ENCODE measurements at regions not wholly inside any gene's neighbourhood (a gene's known extent, or its start where the extent isn't known, plus 50 kb on each side); places are given as distances from the start of the nearest gene placed in this dataset.

GRCh38 chr1:72516264-72516663, 233.9 kb upstream of the NEGR1 start:
- TF ChIP-seq MAX (IDR thresholded peaks at IDR 0.05; ENCODE audit: insufficient read depth, insufficient read length): no peak
- TF ChIP-seq CTCF (IDR thresholded peaks at IDR 0.05; ENCODE audit: extremely low read depth in 1 of 2, insufficient read depth in 1 of 2, low read depth in 1 of 2, low read length in 2 of 2): no peak
- no peak for TF ChIP-seq POLR2A (IDR thresholded peaks at IDR 0.05; ENCODE audit: low read depth, low read length)
- TF ChIP-seq JUN (IDR thresholded peaks at IDR 0.05; ENCODE audit: borderline replicate concordance, insufficient read depth, insufficient read length, low read depth): no peak
- TF ChIP-seq POLR2AphosphoS5 (IDR thresholded peaks at IDR 0.05; ENCODE audit: insufficient read depth, low read depth, low read length): no peak
- TF ChIP-seq EZH2 (IDR thresholded peaks at IDR 0.05; ENCODE audit: borderline replicate concordance, low read depth, low read length, severe bottlenecking): no peak

Data from endothelial cell of umbilical vein (primary cell).